GM21390 (cell line): ENCODE measurements at regions not wholly inside any gene's neighbourhood (a gene's known extent, or its start where the extent isn't known, plus 50 kb on each side); places are given as distances from the start of the nearest gene placed in this dataset.
"Not testable (repeated sequence)": the region's sequence is repeated elsewhere in the genome, so short reads cannot be mapped to it uniquely, and the experiment has no call there.

ENCODE experiments used
- ATAC-seq: cut with Tn5 transposase; IDR thresholded peaks from one replicate; pipeline ENCODE4 v1.9.1; 2021; ENCODE audit not compliant: unreplicated experiment

- no peak for ATAC-seq
Measured at GRCh38 chr6:130700397-130700796, 126.8 kb upstream of the SMLR1 start.

GRCh38 chr6:130708338-130708737 is 118.9 kb upstream of the SMLR1 start:
- no peak for ATAC-seq

GRCh38 chr6:130711641-130712040 is 115.6 kb upstream of the SMLR1 start:
- ATAC-seq: not testable (repeated sequence)

GRCh38 chr6:130713144-130713543 is 114.1 kb upstream of the SMLR1 start:
- ATAC-seq: no peak

GRCh38 chr6:130715058-130715457 is 112.1 kb upstream of the SMLR1 start:
- ATAC-seq: no peak

GRCh38 chr6:130716466-130716865 is 110.7 kb upstream of the SMLR1 start:
- ATAC-seq: no peak

- no peak for ATAC-seq
Measured at GRCh38 chr6:130717657-130718056, 109.5 kb upstream of the SMLR1 start.

GRCh38 chr6:130720076-130720715 is 107.0 kb upstream of the SMLR1 start:
- ATAC-seq: no peak

GRCh38 chr6:130724089-130724488 is 103.1 kb upstream of the SMLR1 start:
- no peak for ATAC-seq

GRCh38 chr6:130725551-130725950 is 101.7 kb upstream of the SMLR1 start:
- ATAC-seq: no peak

GRCh38 chr6:130728064-130728463 is 99.1 kb upstream of the SMLR1 start:
- ATAC-seq: not testable (repeated sequence)

- ATAC-seq: no peak
Measured at GRCh38 chr6:130730600-130730999, 96.6 kb upstream of the SMLR1 start.

- ATAC-seq: no peak
Measured at GRCh38 chr6:130734161-130734560, 93.0 kb upstream of the SMLR1 start.

- ATAC-seq: no peak
Measured at GRCh38 chr6:130740308-130740707, 86.9 kb upstream of the SMLR1 start.

- no peak for ATAC-seq
Measured at GRCh38 chr6:130742131-130742681, 85.0 kb upstream of the SMLR1 start.

- no peak for ATAC-seq
Measured at GRCh38 chr6:130743175-130743574, 84.0 kb upstream of the SMLR1 start.

GRCh38 chr6:130744576-130745366 is 82.4 kb upstream of the SMLR1 start:
- ATAC-seq: no peak

GRCh38 chr6:130748041-130748440 is 79.2 kb upstream of the SMLR1 start:
- no peak for ATAC-seq

GRCh38 chr6:130749402-130749801 is 77.8 kb upstream of the SMLR1 start:
- no peak for ATAC-seq

- ATAC-seq: no peak
Measured at GRCh38 chr6:130752267-130752666, 74.9 kb upstream of the SMLR1 start.

- no peak for ATAC-seq
Measured at GRCh38 chr6:130754786-130755367, 72.3 kb upstream of the SMLR1 start.
